HG02981 (cell line): ENCODE measurements at regions not wholly inside any gene's neighbourhood (a gene's known extent, or its start where the extent isn't known, plus 50 kb on each side); places are given as distances from the start of the nearest gene placed in this dataset.

Source experiments
- ATAC-seq: cut with Tn5 transposase; IDR thresholded peaks from one replicate; pipeline ENCODE4 v1.9.1; 2021; ENCODE audit warnings: mild to moderate bottlenecking, moderate library complexity; ENCODE audit not compliant: unreplicated experiment

GRCh38 chr20:60599381-60599780, 641.2 kb downstream of the CDH26 start:
- no peak for ATAC-seq

DNA sequence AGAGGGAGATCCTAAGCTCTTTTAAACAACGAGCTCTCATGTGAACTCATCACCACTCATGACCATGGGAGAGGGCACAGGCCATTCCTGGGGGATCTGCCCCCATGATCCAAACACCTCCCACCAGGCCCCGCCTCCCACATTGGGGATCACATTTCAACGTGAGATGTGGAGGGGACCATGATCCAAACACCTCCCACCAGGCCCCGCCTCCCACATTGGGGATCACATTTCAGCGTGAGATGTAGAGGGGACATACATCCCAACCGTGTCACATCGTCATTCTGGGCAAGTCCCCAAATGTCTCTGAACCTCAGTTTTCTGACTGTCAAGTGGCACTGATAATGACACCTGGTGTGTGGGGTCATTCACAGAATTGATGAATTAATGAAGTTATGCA, 641.8 kb downstream of the CDH26 start:
- no peak for ATAC-seq

DNA sequence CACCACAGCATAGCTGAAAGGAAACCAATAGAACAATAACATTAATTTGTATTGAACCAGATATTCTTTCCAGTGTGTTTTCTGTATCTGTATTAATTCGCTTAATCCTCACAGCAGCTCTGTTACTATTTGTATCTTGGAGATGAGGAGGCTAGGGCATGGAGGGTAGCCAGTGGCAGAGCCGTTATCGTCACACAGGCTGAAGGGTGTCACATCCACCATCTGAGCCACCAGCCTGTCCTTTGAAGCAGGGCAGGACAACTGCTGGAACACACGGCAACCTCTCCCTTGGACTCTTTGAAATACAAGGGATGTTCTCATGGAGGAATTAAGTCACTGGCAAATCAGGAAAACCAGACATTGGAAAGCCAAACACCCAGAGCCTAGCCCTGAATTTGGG, 628.0 kb upstream of the CDH4 start:
- ATAC-seq = no peak

DNA sequence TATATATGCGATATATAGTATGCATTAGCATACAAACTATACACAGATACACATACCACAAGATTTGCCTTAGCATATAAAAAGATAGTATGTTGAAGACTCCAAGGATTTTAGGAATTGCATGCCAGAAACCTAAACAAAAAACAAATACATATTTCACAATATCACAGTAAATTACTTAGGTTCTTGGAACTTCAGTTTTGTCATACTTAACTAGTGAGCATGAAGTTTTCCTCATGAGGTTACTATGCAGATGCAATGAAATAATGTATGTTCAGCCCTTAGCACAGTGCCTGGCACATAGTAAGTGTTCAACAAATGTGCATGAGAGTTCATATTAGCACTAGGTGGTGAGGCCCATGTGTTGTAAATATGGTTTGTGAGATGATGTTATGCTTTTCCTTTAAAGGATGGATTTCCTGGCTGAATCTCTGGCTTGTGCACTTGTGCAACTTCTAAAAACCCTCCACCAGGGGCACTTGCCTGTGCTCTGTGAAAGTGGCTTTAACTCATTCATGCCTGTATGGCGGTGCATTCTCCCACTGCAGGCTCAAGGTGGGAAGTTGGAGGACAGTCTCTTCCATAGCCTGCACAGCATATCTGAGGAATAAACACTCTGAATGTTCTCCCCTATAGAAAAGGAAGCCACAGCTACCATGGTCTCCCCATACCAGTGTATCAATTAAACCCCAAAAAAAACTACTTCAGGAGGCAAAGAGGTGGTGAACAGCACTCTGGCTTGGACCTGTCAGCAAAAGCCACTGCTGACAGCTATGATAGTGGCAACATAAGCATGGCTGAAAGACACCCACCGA, 624.1 kb upstream of the CDH4 start:
- no peak for ATAC-seq

- ATAC-seq = no peak
Observed at GRCh38 chr20:60628749-60629148, 623.3 kb upstream of the CDH4 start.

- no peak for ATAC-seq
Observed at GRCh38 chr20:60629206-60629605, 622.9 kb upstream of the CDH4 start.

- ATAC-seq = no peak
Observed at GRCh38 chr20:60630609-60631008, 621.5 kb upstream of the CDH4 start.

DNA sequence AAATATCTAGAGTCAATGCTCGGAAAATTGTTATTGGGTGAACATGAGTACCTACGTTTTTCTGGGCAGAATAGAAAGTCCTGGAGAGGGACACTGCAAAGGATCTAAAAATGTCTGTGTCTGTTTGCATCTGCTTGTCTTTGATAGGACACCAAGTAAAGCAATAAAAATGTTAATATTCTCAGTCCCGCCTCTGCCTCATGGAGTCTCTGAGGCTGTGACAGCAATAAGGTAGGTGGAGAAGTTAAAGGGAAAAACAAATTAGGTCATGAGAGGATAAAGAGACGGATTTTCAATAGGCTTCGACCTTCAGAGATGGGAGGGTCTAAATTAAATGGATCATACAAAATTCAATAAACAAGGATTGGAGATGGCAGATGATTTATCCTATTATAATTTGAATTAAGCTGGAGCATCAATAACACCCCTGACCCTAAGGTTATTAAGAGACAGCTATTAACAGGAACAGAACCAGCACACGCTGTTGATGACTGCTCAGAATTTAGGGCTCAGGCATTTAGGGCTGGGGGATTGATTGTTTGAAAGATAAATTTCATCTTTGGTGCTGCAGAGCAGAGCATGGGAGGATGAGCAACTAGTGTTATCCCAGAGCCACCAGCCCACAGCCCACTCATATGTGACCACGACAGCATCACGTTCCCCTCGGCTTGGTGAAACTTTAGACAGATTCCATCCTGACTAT, 620.3 kb upstream of the CDH4 start:
- no peak for ATAC-seq

GRCh38 chr20:60632391-60633262, 619.4 kb upstream of the CDH4 start:
- no peak for ATAC-seq

GRCh38 chr20:60634491-60635172, 617.4 kb upstream of the CDH4 start:
- no peak for ATAC-seq

DNA sequence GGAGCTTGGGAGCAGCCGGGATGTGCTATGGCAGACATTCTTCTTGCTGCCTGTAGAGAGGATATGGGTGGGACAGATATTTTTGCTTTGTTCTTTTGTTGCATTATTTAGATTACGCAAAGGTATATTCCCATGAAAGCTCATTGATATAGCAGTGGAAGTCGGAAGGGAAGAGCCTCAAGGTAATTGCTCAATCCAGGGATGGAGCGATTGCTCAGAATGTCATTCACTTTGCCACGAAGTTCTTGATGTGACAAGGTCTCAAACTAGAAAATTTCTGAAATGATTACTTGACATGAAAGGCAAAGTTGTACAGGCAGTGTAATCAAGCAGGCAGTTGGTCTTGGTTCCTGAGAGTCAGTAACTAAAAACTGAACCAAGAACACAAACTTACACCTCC, 615.6 kb upstream of the CDH4 start:
- ATAC-seq = no peak

- ATAC-seq = no peak
Observed at GRCh38 chr20:60637801-60638200, 614.3 kb upstream of the CDH4 start.

GRCh38 chr20:60638430-60639098, 613.5 kb upstream of the CDH4 start:
- no peak for ATAC-seq

GRCh38 chr20:60641879-60642447, 610.1 kb upstream of the CDH4 start:
- ATAC-seq = no peak

- ATAC-seq = no peak
Observed at GRCh38 chr20:60642541-60642940, 609.5 kb upstream of the CDH4 start.

- ATAC-seq = no peak
Observed at GRCh38 chr20:60648556-60648955, 603.5 kb upstream of the CDH4 start.

GRCh38 chr20:60649541-60649940, 602.5 kb upstream of the CDH4 start:
- ATAC-seq = no peak

DNA sequence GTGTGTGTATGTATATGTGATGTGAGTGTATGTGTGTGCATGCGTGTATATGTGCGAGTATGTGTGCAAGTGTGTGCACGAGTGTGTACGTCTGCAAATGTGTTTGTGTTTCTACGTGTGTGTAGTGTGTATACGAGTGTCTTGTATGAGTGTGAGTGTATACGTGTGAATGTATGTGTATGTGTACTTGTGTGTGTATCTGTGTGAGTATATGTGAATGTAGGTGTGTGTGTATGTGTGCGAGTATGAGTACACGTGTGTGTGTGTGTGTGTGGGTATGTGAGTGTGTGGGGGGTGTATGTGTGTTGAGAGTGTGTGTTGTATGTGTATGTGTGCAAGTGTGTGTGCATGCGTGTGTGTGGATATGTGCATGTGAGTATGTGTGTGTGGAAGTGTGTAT, 602.0 kb upstream of the CDH4 start:
- ATAC-seq = no peak

DNA sequence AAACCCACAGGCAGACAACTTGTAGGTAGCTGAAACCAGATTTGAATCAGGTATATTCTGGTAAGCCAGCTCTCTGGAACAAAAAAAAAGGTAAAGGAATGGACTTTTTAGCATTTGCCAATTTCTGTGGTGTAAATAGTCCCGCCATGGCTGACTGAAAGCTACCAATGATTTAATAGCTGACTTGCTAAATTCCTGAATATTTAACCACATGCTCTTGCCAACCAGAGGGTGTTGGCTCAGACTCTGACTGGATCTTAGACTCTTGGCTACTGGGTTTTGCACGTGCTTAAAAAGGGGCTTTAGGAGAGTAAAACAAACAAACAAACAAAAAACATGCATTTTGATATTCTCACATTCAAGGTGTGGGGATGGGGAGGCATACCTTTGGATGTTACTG, 600.0 kb upstream of the CDH4 start:
- ATAC-seq = no peak

DNA sequence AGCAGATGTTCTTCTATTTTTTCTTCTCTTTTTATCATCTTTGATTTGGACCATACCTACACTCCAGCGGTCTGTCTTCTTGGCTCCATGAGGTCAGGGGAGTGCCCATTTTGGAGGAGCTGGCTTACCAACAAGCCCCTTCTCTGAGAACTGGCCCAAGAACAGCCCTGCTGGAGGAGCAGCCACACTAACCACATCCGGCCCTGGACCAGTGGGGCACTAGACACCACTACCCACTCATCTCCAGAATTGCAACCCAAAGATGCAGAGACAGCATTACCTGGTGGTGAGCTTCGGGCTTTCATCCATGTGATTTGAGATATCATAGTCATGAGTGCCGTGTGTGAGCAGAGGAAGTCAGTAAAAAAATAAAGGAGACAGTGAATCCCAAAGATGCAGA, 599.4 kb upstream of the CDH4 start:
- no peak for ATAC-seq
